ENCODE measurements at regions not wholly inside any gene's neighbourhood (a gene's known extent, or its start where the extent isn't known, plus 50 kb on each side); places are given as distances from the start of the nearest gene placed in this dataset.
"Not testable (repeated sequence)": the region's sequence is repeated elsewhere in the genome, so short reads cannot be mapped to it uniquely, and the experiment has no call there.

- Histone ChIP-seq H3K4me3 (ENCODE audit: low read length) (no peak overlapping the region), H3K4me1 (ENCODE audit: control insufficient read depth, insufficient read depth, low read length) (peaks cover 6% of the 10 kb centered on the region), H3K36me3 (ENCODE audit: control insufficient read depth, insufficient read depth, low read length) (no peaks in the 10 kb centered on the region), H3K27me3 (ENCODE audit: control insufficient read depth, insufficient read depth, low read length) (no peaks in the 10 kb centered on the region), H3K9me3 (ENCODE audit: control insufficient read depth, low read length) (no peaks in the 10 kb centered on the region), H3K9ac (ENCODE audit: low read length) (no peak overlapping the region)
Measured at GRCh38 chr15:66862111-66862939, 160.3 kb downstream of the SMAD6 start.

- no peak overlapping the region for H3K4me3 ChIP-seq (ENCODE audit: low read length)
Measured at GRCh38 chr15:66862940-66863335, 160.9 kb downstream of the SMAD6 start.

GRCh38 chr15:66863390-66864085 is 161.5 kb downstream of the SMAD6 start:
- H3K9ac ChIP-seq (ENCODE audit: low read length), result no peak overlapping the region
- no peaks in the 10 kb centered on the region for H3K36me3 ChIP-seq (ENCODE audit: control insufficient read depth, insufficient read depth, low read length)
- no peak overlapping the region for H3K4me3 ChIP-seq (ENCODE audit: low read length)
- peaks cover 6% of the 10 kb centered on the region for H3K4me1 ChIP-seq (ENCODE audit: control insufficient read depth, insufficient read depth, low read length)
- H3K27me3 ChIP-seq (ENCODE audit: control insufficient read depth, insufficient read depth, low read length), result no peaks in the 10 kb centered on the region
- no peaks in the 10 kb centered on the region for H3K9me3 ChIP-seq (ENCODE audit: control insufficient read depth, low read length)

More at GRCh38 chr15:66862940-66863335, 160.9 kb downstream of the SMAD6 start:
- Histone ChIP-seq H3K27me3 (ENCODE audit: control insufficient read depth, insufficient read depth, low read length) (no peaks in the 10 kb centered on the region), H3K4me1 (ENCODE audit: control insufficient read depth, insufficient read depth, low read length) (peaks cover 6% of the 10 kb centered on the region), H3K9ac (ENCODE audit: low read length) (no peak overlapping the region), H3K36me3 (ENCODE audit: control insufficient read depth, insufficient read depth, low read length) (no peaks in the 10 kb centered on the region), H3K9me3 (ENCODE audit: control insufficient read depth, low read length) (no peaks in the 10 kb centered on the region)

GRCh38 chr15:66864086-66864830 is 162.2 kb downstream of the SMAD6 start:
- Histone ChIP-seq H3K9me3 (ENCODE audit: control insufficient read depth, low read length) (no peaks in the 10 kb centered on the region), H3K27me3 (ENCODE audit: control insufficient read depth, insufficient read depth, low read length) (no peaks in the 10 kb centered on the region), H3K4me3 (ENCODE audit: low read length) (no peak overlapping the region), H3K4me1 (ENCODE audit: control insufficient read depth, insufficient read depth, low read length) (peaks cover 6% of the 10 kb centered on the region), H3K36me3 (ENCODE audit: control insufficient read depth, insufficient read depth, low read length) (no peaks in the 10 kb centered on the region), H3K9ac (ENCODE audit: low read length) (no peak overlapping the region)

GRCh38 chr15:66864871-66865281 is 162.8 kb downstream of the SMAD6 start:
- Histone ChIP-seq H3K4me1 (ENCODE audit: control insufficient read depth, insufficient read depth, low read length) (peaks cover 6% of the 10 kb centered on the region), H3K9me3 (ENCODE audit: control insufficient read depth, low read length) (no peaks in the 10 kb centered on the region), H3K36me3 (ENCODE audit: control insufficient read depth, insufficient read depth, low read length) (no peaks in the 10 kb centered on the region), H3K9ac (ENCODE audit: low read length) (no peak overlapping the region), H3K27me3 (ENCODE audit: control insufficient read depth, insufficient read depth, low read length) (no peaks in the 10 kb centered on the region), H3K4me3 (ENCODE audit: low read length) (no peak overlapping the region)

- Histone ChIP-seq H3K9ac (ENCODE audit: low read length) (no peak overlapping the region), H3K36me3 (ENCODE audit: control insufficient read depth, insufficient read depth, low read length) (no peaks in the 10 kb centered on the region), H3K27me3 (ENCODE audit: control insufficient read depth, insufficient read depth, low read length) (no peaks in the 10 kb centered on the region), H3K9me3 (ENCODE audit: control insufficient read depth, low read length) (no peaks in the 10 kb centered on the region), H3K4me3 (ENCODE audit: low read length) (no peak overlapping the region), H3K4me1 (ENCODE audit: control insufficient read depth, insufficient read depth, low read length) (peaks cover 6% of the 10 kb centered on the region)
Measured at GRCh38 chr15:66865622-66866611, 163.9 kb downstream of the SMAD6 start.

GRCh38 chr15:66866656-66867055 is 164.6 kb downstream of the SMAD6 start:
- H3K4me3 ChIP-seq (ENCODE audit: low read length), result no peak overlapping the region
- H3K4me1 ChIP-seq (ENCODE audit: control insufficient read depth, insufficient read depth, low read length), result peaks cover 6% of the 10 kb centered on the region
- H3K9me3 ChIP-seq (ENCODE audit: control insufficient read depth, low read length), result no peaks in the 10 kb centered on the region
- H3K9ac ChIP-seq (ENCODE audit: low read length), result no peak overlapping the region
- no peaks in the 10 kb centered on the region for H3K36me3 ChIP-seq (ENCODE audit: control insufficient read depth, insufficient read depth, low read length)
- H3K27me3 ChIP-seq (ENCODE audit: control insufficient read depth, insufficient read depth, low read length), result no peaks in the 10 kb centered on the region

- Histone ChIP-seq H3K9ac (ENCODE audit: low read length) (no peak overlapping the region), H3K36me3 (ENCODE audit: control insufficient read depth, insufficient read depth, low read length) (no peaks in the 10 kb centered on the region), H3K4me3 (ENCODE audit: low read length) (no peak overlapping the region), H3K9me3 (ENCODE audit: control insufficient read depth, low read length) (no peaks in the 10 kb centered on the region), H3K27me3 (ENCODE audit: control insufficient read depth, insufficient read depth, low read length) (no peaks in the 10 kb centered on the region), H3K4me1 (ENCODE audit: control insufficient read depth, insufficient read depth, low read length) (no peaks in the 10 kb centered on the region)
Measured at GRCh38 chr15:66868918-66869317, 166.9 kb downstream of the SMAD6 start.

GRCh38 chr15:66870880-66871388 is 168.9 kb downstream of the SMAD6 start:
- H3K27me3 ChIP-seq (ENCODE audit: control insufficient read depth, insufficient read depth, low read length), result no peaks in the 10 kb centered on the region
- no peaks in the 10 kb centered on the region for H3K4me1 ChIP-seq (ENCODE audit: control insufficient read depth, insufficient read depth, low read length)
- no peak overlapping the region for H3K9ac ChIP-seq (ENCODE audit: low read length)
- H3K9me3 ChIP-seq (ENCODE audit: control insufficient read depth, low read length), result no peaks in the 10 kb centered on the region
- no peaks in the 10 kb centered on the region for H3K36me3 ChIP-seq (ENCODE audit: control insufficient read depth, insufficient read depth, low read length)
- H3K4me3 ChIP-seq (ENCODE audit: low read length), result no peak overlapping the region

- no peak overlapping the region for H3K4me3 ChIP-seq (ENCODE audit: low read length)
- H3K9me3 ChIP-seq (ENCODE audit: control insufficient read depth, low read length), result no peaks in the 10 kb centered on the region
- no peaks in the 10 kb centered on the region for H3K4me1 ChIP-seq (ENCODE audit: control insufficient read depth, insufficient read depth, low read length)
- H3K9ac ChIP-seq (ENCODE audit: low read length), result no peak overlapping the region
- H3K36me3 ChIP-seq (ENCODE audit: control insufficient read depth, insufficient read depth, low read length), result no peaks in the 10 kb centered on the region
- no peaks in the 10 kb centered on the region for H3K27me3 ChIP-seq (ENCODE audit: control insufficient read depth, insufficient read depth, low read length)
Measured at GRCh38 chr15:66872405-66872804, 170.4 kb downstream of the SMAD6 start.

- H3K9ac ChIP-seq (ENCODE audit: low read length); H3K36me3 ChIP-seq (ENCODE audit: control insufficient read depth, insufficient read depth, low read length); H3K27me3 ChIP-seq (ENCODE audit: control insufficient read depth, insufficient read depth, low read length); H3K4me1 ChIP-seq (ENCODE audit: control insufficient read depth, insufficient read depth, low read length); H3K9me3 ChIP-seq (ENCODE audit: control insufficient read depth, low read length); H3K4me3 ChIP-seq (ENCODE audit: low read length): not testable (repeated sequence)
Measured at GRCh38 chr15:66873331-66873730, 171.3 kb downstream of the SMAD6 start.

Data from mucosa of stomach (tissue), 1 donor.